IMR-90 (cell line): ENCODE measurements at regions not wholly inside any gene's neighbourhood (a gene's known extent, or its start where the extent isn't known, plus 50 kb on each side); places are given as distances from the start of the nearest gene placed in this dataset.
"Not testable (repeated sequence)": the region's sequence is repeated elsewhere in the genome, so short reads cannot be mapped to it uniquely, and the experiment has no call there.

Experiments
- ATAC-seq: fragments of 200-7000 bp; cut with Tn5 transposase; 2 replicates; pipeline ENCODE4 v1.9.1; 2020; ENCODE audit warnings: low read depth, mild to moderate bottlenecking, moderate library complexity
- BruUV-seq: library from RNA; stranded (reverse); fragments of 400-500 nt; replicated peaks from 2 replicates; lab custom pipeline; 2021; lab: Mats Ljungman, UMichigan
- CTCF ChIA-PET: fragments of 300-600 bp; formaldehyde crosslinking; extraction: SDS; loops from one replicate; lab custom pipeline; 2021; ENCODE audit warnings: antibody characterized with exemption; lab: Yijun Ruan, JAX
- POLR2A ChIA-PET: fragments of 300-600 bp; sonication (Branson Sonifier 250); formaldehyde crosslinking; loops from one replicate; lab custom pipeline; 2022; ENCODE audit warnings: antibody characterized with exemption; ENCODE audit not compliant: unreplicated experiment; lab: Charles Lee
- DNase-seq: peaks from one replicate; pipeline ENCODE4 v3.0.0; 2013
- H2AFZ ChIP-seq: replicated peaks from 2 replicates; pipeline ENCODE3; 2013; ENCODE audit warnings: low read length, mild to moderate bottlenecking; ENCODE audit not compliant: poor library complexity
- H2AK5ac ChIP-seq: 2 replicates; pipeline ENCODE4 v1.6.1; 2013; ENCODE audit warnings: low read depth, low read length, inconsistent platforms
- H2AK9ac ChIP-seq: replicated peaks from 2 replicates; pipeline ENCODE3; 2013; ENCODE audit warnings: mild to moderate bottlenecking, low read depth, low read length, moderate library complexity; ENCODE audit not compliant: poor library complexity
- H2BK120ac ChIP-seq: 2 replicates; pipeline ENCODE4 v1.6.1; 2013; ENCODE audit warnings: low read depth, low read length, inconsistent platforms
- H2BK15ac ChIP-seq: 3 replicates; pipeline ENCODE4 v1.6.1; 2013; ENCODE audit warnings: low read depth, low read length, inconsistent platforms
- H2BK20ac ChIP-seq: 2 replicates; pipeline ENCODE4 v1.6.1; 2013; ENCODE audit warnings: low read depth, mild to moderate bottlenecking, inconsistent platforms, low read length, moderate library complexity
- H2BK5ac ChIP-seq: 2 replicates; pipeline ENCODE4 v1.6.1; 2013; ENCODE audit warnings: mild to moderate bottlenecking, low read depth, low read length, inconsistent platforms; ENCODE audit not compliant: poor library complexity, severe bottlenecking
- H3K14ac ChIP-seq: replicated peaks from 2 replicates; pipeline ENCODE4 v1.6.1; 2013; ENCODE audit warnings: low read depth, low read length, inconsistent platforms
- H3K18ac ChIP-seq: 2 replicates; pipeline ENCODE4 v1.6.1; 2013; ENCODE audit warnings: low read depth, low read length, control low read depth
- H3K23ac ChIP-seq: 2 replicates; pipeline ENCODE4 v1.6.1; 2013; ENCODE audit warnings: low read depth, low read length, inconsistent platforms
- H3K27ac ChIP-seq: 2 replicates; pipeline ENCODE4 v1.5.1; 2013; ENCODE audit warnings: mild to moderate bottlenecking, control low read depth, low read length; ENCODE audit not compliant: insufficient read depth
- H3K27me3 ChIP-seq: 2 replicates; pipeline ENCODE4 v1.6.1; 2013; ENCODE audit warnings: low read length; ENCODE audit not compliant: control insufficient read depth, insufficient read depth
- H3K36me3 ChIP-seq: 2 replicates; pipeline ENCODE4 v1.6.1; 2013; ENCODE audit warnings: low read length, mixed read lengths; ENCODE audit not compliant: control insufficient read depth, insufficient read depth
- H3K4ac ChIP-seq: 2 replicates; pipeline ENCODE4 v1.6.1; 2013; ENCODE audit warnings: low read depth, low read length, inconsistent platforms
- H3K4me1 ChIP-seq: 2 replicates; pipeline ENCODE4 v1.6.1; 2013; ENCODE audit warnings: low read length, mixed read lengths; ENCODE audit not compliant: control insufficient read depth, insufficient read depth
- H3K4me2 ChIP-seq: 2 replicates; pipeline ENCODE4 v1.6.1; 2013; ENCODE audit warnings: low read depth, mild to moderate bottlenecking, control low read depth, low read length, moderate library complexity
- H3K4me3 ChIP-seq: 2 replicates; pipeline ENCODE4 v1.5.1; 2013; ENCODE audit warnings: low read depth, mild to moderate bottlenecking, control low read depth, low read length, moderate library complexity; ENCODE audit not compliant: insufficient read depth
- H3K56ac ChIP-seq: 2 replicates; pipeline ENCODE4 v1.6.1; 2013; ENCODE audit warnings: low read length, inconsistent platforms; ENCODE audit not compliant: insufficient read depth; ENCODE audit errors: extremely low read depth
- H3K79me1 ChIP-seq, 2 experiments: 2 replicates each; pipeline ENCODE4 v1.6.1; 2013; ENCODE audit warnings: low read length in 2 of 2, inconsistent platforms in 1 of 2, low read depth in 1 of 2
- H3K9ac ChIP-seq: 2 replicates; pipeline ENCODE4 v1.6.1; 2013; ENCODE audit warnings: low read depth, low read length, control low read depth
- H3K9me1 ChIP-seq: 2 replicates; pipeline ENCODE4 v1.6.1; 2013; ENCODE audit warnings: low read length, inconsistent platforms; ENCODE audit not compliant: insufficient read depth
- H3K9me3 ChIP-seq: 2 replicates; pipeline ENCODE4 v1.6.1; 2013; ENCODE audit warnings: low read length; ENCODE audit not compliant: control insufficient read depth, insufficient read depth
- H4K20me1 ChIP-seq: 2 replicates; pipeline ENCODE4 v1.6.1; 2013; ENCODE audit warnings: low read length, inconsistent platforms; ENCODE audit not compliant: insufficient read depth
- H4K5ac ChIP-seq: 2 replicates; pipeline ENCODE4 v1.6.1; 2013; ENCODE audit warnings: mild to moderate bottlenecking, low read depth, low read length, control low read depth
- H4K8ac ChIP-seq, 2 experiments: 2 replicates each; pipeline ENCODE4 v1.6.1; 2013; ENCODE audit warnings: low read depth in 2 of 2, low read length in 2 of 2, control low read depth in 1 of 2, inconsistent platforms in 1 of 2
- H4K91ac ChIP-seq: 2 replicates; pipeline ENCODE4 v1.6.1; 2013; ENCODE audit warnings: low read depth, low read length, inconsistent platforms; ENCODE audit not compliant: insufficient read depth
- RCOR1 ChIP-seq: IDR thresholded peaks from 2 replicates; pipeline ENCODE4 v1.6.1; 2012; ENCODE audit warnings: mild to moderate bottlenecking, low read length, improper control_type of control experiment; ENCODE audit not compliant: insufficient replicate concordance
- WGBS, 2 experiments: methylation state at CpG; one replicate each; pipeline versions ENCODE4 v1.1.5 to v1.1.7; 2013; ENCODE audit warnings: missing lambda C conversion rate in 2 of 2; ENCODE audit not compliant: insufficient read length in 1 of 2; ENCODE audit errors: extremely low coverage in 2 of 2; 5-methylcytosine and 5-hydroxymethylcytosine counted together
- dilution Hi-C: fragments of 300-500 bp; cut with HindIII; formaldehyde crosslinking; loops from one replicate; pipeline ENCODE4 v1.14.3; 2018; ENCODE audit warnings: low sequenced_read_pairs; ENCODE audit not compliant: unreplicated experiment
- in situ Hi-C: fragments of 300-500 bp; cut with MboI; formaldehyde crosslinking; loops from 3 replicates; pipeline ENCODE4 v1.14.3; 2019; ENCODE audit warnings: low sequenced_read_pairs, inconsistent platforms, mixed read lengths
- intact Hi-C: fragments of 100-400 bp; cut with micrococcal nuclease; formaldehyde crosslinking; loops from 2 replicates; pipeline ENCODE4 v1.10.0; 2022

GRCh38 chr5:74389531-74390305 lies 250.8 kb downstream of the ENC1 start:
- WGBS, 2 experiments = 83% methylated on average over 1 of the region's 2 CpGs; no CpG with 5 or more reads in 1 of the 2 experiments
- ChIA-PET POLR2A (no interaction called here), CTCF (interaction anchor here (0.6 kb wide), 1 partner anchor 80 kb away, joined by 4 read pairs; no protein-coding TSS in a partner anchor)
- no peak overlapping the region for H4K91ac ChIP-seq
- H2BK20ac ChIP-seq = no peak overlapping the region
- no peak overlapping the region for H2BK120ac ChIP-seq
- H3K23ac ChIP-seq = no peak overlapping the region
- no peak overlapping the region for H3K27ac ChIP-seq
- H4K5ac ChIP-seq = no peak overlapping the region
- 0 out of 2 replicates have a peak, but pooled peaks cover 8% of the 10 kb centered on the region for H3K9me1 ChIP-seq
- ATAC-seq (no peak), DNase-seq (no peak)
- no peak overlapping the region for H2AFZ ChIP-seq
- H2AK5ac ChIP-seq = no peak overlapping the region; the same call in 1 of the 2 replicates
- no peak overlapping the region for H3K4me3 ChIP-seq
- peaks cover under 1% of the 10 kb centered on the region for H3K27me3 ChIP-seq
- H2AK9ac ChIP-seq = peak overlapping the region; percentile 69
- H3K36me3 ChIP-seq = no peaks in the 10 kb centered on the region
- BruUV-seq = no TSS peak
- H2BK15ac ChIP-seq = no peak overlapping the region
- no peak overlapping the region for H4K8ac ChIP-seq
- H3K18ac ChIP-seq = no peak overlapping the region; the same call in 1 of the 2 replicates
- no peaks in the 10 kb centered on the region for H3K9me3 ChIP-seq
- peaks cover 6% of the 10 kb centered on the region for H3K4me1 ChIP-seq
- H3K79me1 ChIP-seq = no peaks in the 10 kb centered on the region
- H3K4ac ChIP-seq = peak overlapping the region; percentile 29; the same call in 1 of the 2 replicates
- H4K20me1 ChIP-seq = no peaks in the 10 kb centered on the region
- H3K14ac ChIP-seq = 0 out of 2 replicates have a peak overlapping the region, but pooled peaks have one; percentile 6
- H3K4me2 ChIP-seq = no peak overlapping the region
- no peak overlapping the region for H3K9ac ChIP-seq
- no peak for TF ChIP-seq RCOR1
- intact Hi-C loops (loop anchor here (5.0 kb wide), 1 partner anchor 253 kb away; the partner anchor contains the start of gene ENC1), in situ Hi-C loops (no loop called here), dilution Hi-C loops (no loop called here)
- H3K56ac ChIP-seq = no peak overlapping the region
- no peak overlapping the region for H2BK5ac ChIP-seq

GRCh38 chr5:74388411-74388810 lies 252.1 kb downstream of the ENC1 start:
- in situ Hi-C loops, H4K91ac ChIP-seq, H3K4me2 ChIP-seq, H4K8ac ChIP-seq, intact Hi-C loops, H2AK9ac ChIP-seq, H3K79me1 ChIP-seq, DNase-seq, H3K4ac ChIP-seq, H2BK15ac ChIP-seq, H2BK5ac ChIP-seq, H2BK20ac ChIP-seq, H3K27me3 ChIP-seq, H3K9me3 ChIP-seq, H3K9ac ChIP-seq, H2AK5ac ChIP-seq, H2AFZ ChIP-seq, ATAC-seq, BruUV-seq, H3K4me3 ChIP-seq, POLR2A ChIA-PET, H3K14ac ChIP-seq, H3K23ac ChIP-seq, H2BK120ac ChIP-seq, H3K18ac ChIP-seq, H3K4me1 ChIP-seq, H4K5ac ChIP-seq, H3K27ac ChIP-seq, H3K36me3 ChIP-seq, H4K20me1 ChIP-seq, dilution Hi-C loops, H3K56ac ChIP-seq: not testable (repeated sequence)
- CTCF ChIA-PET = interaction anchor here (1.1 kb wide), 1 partner anchor 252 kb away, joined by 8 read pairs; the partner anchor contains the start of gene ENC1
- peaks cover 14% of the 10 kb centered on the region; the same call in 1 of the 2 replicates for H3K9me1 ChIP-seq
- WGBS, 2 experiments = no CpG with 5 or more reads among the region's 2 CpGs
